ENCODE measurements at regions not wholly inside any gene's neighbourhood (a gene's known extent, or its start where the extent isn't known, plus 50 kb on each side); places are given as distances from the start of the nearest gene placed in this dataset.

DNA sequence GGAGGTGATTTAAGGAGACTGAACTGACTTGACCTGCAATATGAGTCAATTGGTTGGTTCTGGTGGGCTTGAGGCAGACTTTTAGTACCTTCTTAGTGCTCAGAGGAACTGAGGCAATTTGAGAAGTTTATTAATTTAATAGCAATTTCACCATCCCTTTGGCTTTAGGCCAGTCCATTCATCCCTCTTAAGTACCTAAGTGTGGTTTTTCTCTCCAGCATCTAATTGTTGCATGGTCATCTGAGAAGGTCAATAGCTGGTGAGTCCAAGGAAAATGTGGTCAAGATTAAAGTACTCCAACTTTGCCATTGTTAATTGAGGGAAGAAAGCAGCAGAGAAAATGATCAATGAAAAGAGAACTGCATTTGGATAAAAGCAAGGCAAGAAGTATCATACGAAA, 115.4 kb upstream of the DYRK2 start:
- CTCF ChIA-PET, result no interaction called here
- H3K27ac ChIP-seq (ENCODE audit: control insufficient read depth, insufficient read depth), result no peak overlapping the region
- in situ Hi-C loops (cut with MboI) (no loop called here), intact Hi-C loops (cut with micrococcal nuclease; ENCODE audit: unreplicated experiment) (no loop called here)
- TF ChIP-seq NFXL1 (IDR thresholded peaks at IDR 0.05; ENCODE audit: borderline replicate concordance), result no peak
- TF ChIP-seq IKZF2 (IDR thresholded peaks at IDR 0.05), result no peak
- TF ChIP-seq, protein P1, sequence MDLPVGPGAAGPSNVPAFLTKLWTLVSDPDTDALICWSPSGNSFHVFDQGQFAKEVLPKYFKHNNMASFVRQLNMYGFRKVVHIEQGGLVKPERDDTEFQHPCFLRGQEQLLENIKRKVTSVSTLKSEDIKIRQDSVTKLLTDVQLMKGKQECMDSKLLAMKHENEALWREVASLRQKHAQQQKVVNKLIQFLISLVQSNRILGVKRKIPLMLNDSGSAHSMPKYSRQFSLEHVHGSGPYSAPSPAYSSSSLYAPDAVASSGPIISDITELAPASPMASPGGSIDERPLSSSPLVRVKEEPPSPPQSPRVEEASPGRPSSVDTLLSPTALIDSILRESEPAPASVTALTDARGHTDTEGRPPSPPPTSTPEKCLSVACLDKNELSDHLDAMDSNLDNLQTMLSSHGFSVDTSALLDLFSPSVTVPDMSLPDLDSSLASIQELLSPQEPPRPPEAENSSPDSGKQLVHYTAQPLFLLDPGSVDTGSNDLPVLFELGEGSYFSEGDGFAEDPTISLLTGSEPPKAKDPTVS (IDR thresholded peaks at IDR 0.05; ENCODE audit: low read depth, low read length), result no peak
- TF ChIP-seq BCL11A (IDR thresholded peaks at IDR 0.05; ENCODE audit: low read depth, low read length), result no peak
- no peak for TF ChIP-seq SRF (IDR thresholded peaks at IDR 0.05; ENCODE audit: low read depth in 2 of 2, low read length in 2 of 2)
- TF ChIP-seq ZZZ3 (IDR thresholded peaks at IDR 0.05; ENCODE audit: control insufficient read depth, insufficient read length, low read depth), result no peak
- no peak for TF ChIP-seq STAT1 (conservative IDR thresholded peaks at IDR 0.05)
- no peak for TF ChIP-seq CREB1 (IDR thresholded peaks at IDR 0.05; ENCODE audit: low read depth)
- TF ChIP-seq ZBED1 (IDR thresholded peaks at IDR 0.05; ENCODE audit: borderline replicate concordance), result no peak
- no peak for TF ChIP-seq SUZ12 (IDR thresholded peaks at IDR 0.05; ENCODE audit: unreplicated experiment)
- TF ChIP-seq, protein P2, sequence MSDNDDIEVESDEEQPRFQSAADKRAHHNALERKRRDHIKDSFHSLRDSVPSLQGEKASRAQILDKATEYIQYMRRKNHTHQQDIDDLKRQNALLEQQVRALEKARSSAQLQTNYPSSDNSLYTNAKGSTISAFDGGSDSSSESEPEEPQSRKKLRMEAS (IDR thresholded peaks at IDR 0.05; ENCODE audit: low read depth, low read length), result no peak
- TF ChIP-seq ATF7 (IDR thresholded peaks at IDR 0.05; ENCODE audit: low read depth), result no peak
- TF ChIP-seq EGR1 (IDR thresholded peaks at IDR 0.05; ENCODE audit: borderline replicate concordance in 1 of 2, low read depth in 2 of 2, low read length in 2 of 2), result no peak
- no peak for TF ChIP-seq NFYA (IDR thresholded peaks at IDR 0.05; ENCODE audit: borderline replicate concordance, low read depth, low read length)
- TF ChIP-seq HDAC6 (IDR thresholded peaks at IDR 0.05; ENCODE audit: unreplicated experiment), result no peak
- TF ChIP-seq, protein P3, sequence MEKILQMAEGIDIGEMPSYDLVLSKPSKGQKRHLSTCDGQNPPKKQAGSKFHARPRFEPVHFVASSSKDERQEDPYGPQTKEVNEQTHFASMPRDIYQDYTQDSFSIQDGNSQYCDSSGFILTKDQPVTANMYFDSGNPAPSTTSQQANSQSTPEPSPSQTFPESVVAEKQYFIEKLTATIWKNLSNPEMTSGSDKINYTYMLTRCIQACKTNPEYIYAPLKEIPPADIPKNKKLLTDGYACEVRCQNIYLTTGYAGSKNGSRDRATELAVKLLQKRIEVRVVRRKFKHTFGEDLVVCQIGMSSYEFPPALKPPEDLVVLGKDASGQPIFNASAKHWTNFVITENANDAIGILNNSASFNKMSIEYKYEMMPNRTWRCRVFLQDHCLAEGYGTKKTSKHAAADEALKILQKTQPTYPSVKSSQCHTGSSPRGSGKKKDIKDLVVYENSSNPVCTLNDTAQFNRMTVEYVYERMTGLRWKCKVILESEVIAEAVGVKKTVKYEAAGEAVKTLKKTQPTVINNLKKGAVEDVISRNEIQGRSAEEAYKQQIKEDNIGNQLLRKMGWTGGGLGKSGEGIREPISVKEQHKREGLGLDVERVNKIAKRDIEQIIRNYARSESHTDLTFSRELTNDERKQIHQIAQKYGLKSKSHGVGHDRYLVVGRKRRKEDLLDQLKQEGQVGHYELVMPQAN (conservative IDR thresholded peaks at IDR 0.05), result no peak
- TF ChIP-seq, protein P4, sequence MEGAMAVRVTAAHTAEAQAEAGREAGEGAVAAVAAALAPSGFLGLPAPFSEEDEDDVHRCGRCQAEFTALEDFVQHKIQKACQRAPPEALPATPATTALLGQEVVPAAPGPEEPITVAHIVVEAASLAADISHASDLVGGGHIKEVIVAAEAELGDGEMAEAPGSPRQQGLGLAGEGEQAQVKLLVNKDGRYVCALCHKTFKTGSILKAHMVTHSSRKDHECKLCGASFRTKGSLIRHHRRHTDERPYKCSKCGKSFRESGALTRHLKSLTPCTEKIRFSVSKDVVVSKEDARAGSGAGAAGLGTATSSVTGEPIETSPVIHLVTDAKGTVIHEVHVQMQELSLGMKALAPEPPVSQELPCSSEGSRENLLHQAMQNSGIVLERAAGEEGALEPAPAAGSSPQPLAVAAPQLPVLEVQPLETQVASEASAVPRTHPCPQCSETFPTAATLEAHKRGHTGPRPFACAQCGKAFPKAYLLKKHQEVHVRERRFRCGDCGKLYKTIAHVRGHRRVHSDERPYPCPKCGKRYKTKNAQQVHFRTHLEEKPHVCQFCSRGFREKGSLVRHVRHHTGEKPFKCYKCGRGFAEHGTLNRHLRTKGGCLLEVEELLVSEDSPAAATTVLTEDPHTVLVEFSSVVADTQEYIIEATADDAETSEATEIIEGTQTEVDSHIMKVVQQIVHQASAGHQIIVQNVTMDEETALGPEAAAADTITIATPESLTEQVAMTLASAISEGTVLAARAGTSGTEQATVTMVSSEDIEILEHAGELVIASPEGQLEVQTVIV (IDR thresholded peaks at IDR 0.05; ENCODE audit: borderline replicate concordance, partially characterized antibody), result no peak
- TF ChIP-seq RAD51 (IDR thresholded peaks at IDR 0.05), result no peak
- ATAC-seq (no peak), FAIRE-seq (no peak), DNase-seq (ENCODE audit: low read depth, low spot score) (no peak)
- H3K4me1 ChIP-seq (ENCODE audit: control insufficient read depth, insufficient read depth, low read length), result no peaks in the 10 kb centered on the region
- RAD21 ChIA-PET (ENCODE audit: unreplicated experiment), result no interaction called here
- H3K9ac ChIP-seq (ENCODE audit: control insufficient read depth, insufficient read depth, low read length), result no peak overlapping the region
- H3K4me3 ChIP-seq, result no peak overlapping the region
- SMC1A ChIA-PET (ENCODE audit: uncharacterized antibody, unreplicated experiment), result no interaction called here
- H3K36me3 ChIP-seq (ENCODE audit: control insufficient read depth in 2 of 2, insufficient read depth in 2 of 2, low read length in 1 of 2), result no peaks in the 10 kb centered on the region
- BruUV-seq (replicated peaks), result no TSS peak
- 95% methylated on average over 1 of the region's 1 CpG for WGBS (ENCODE audit: insufficient coverage, insufficient replicate concordance, low lambda C conversion rate, missing lambda C conversion rate)
- no peak overlapping the region for H3K4me2 ChIP-seq (ENCODE audit: control insufficient read depth, insufficient read depth)
- H3K9me3 ChIP-seq (replicated peaks; ENCODE audit: control insufficient read depth, insufficient read depth, low read length), result no peaks in the 10 kb centered on the region
- H4K20me1 ChIP-seq (ENCODE audit: control insufficient read depth, insufficient read depth), result no peaks in the 10 kb centered on the region
- H2AFZ ChIP-seq (ENCODE audit: control insufficient read depth, low read depth, low read length), result no peak overlapping the region
- POLR2A ChIA-PET, result no interaction called here
- H3K27me3 ChIP-seq (replicated peaks in 1 of 2; ENCODE audit: control insufficient read depth in 2 of 2, insufficient read depth in 2 of 2, low read length in 1 of 2), result no peaks in the 10 kb centered on the region; a peak in 1 of 4 replicates
- no peaks in the 10 kb centered on the region for H3K79me2 ChIP-seq (ENCODE audit: control insufficient read depth, insufficient read depth, low read length)

Data from GM12878 (cell line).